ENCODE measurements at regions not wholly inside any gene's neighbourhood (a gene's known extent, or its start where the extent isn't known, plus 50 kb on each side); places are given as distances from the start of the nearest gene placed in this dataset.

GRCh38 chr12:73623421-73623820 lies 914.2 kb upstream of the ATXN7L3B start:
- TF ChIP-seq CTCF (IDR thresholded peaks at IDR 0.05 in 8 of 11, conservative IDR thresholded peaks at IDR 0.05 in 3 of 11) = no peak
- no peak for TF ChIP-seq POLR2A (IDR thresholded peaks at IDR 0.05)
- no peak for TF ChIP-seq POLR2AphosphoS5 (IDR thresholded peaks at IDR 0.05)

Measured in spleen (tissue), 7 donors.